ENCODE measurements at regions not wholly inside any gene's neighbourhood (a gene's known extent, or its start where the extent isn't known, plus 50 kb on each side); places are given as distances from the start of the nearest gene placed in this dataset.
"Not testable (repeated sequence)": the region's sequence is repeated elsewhere in the genome, so short reads cannot be mapped to it uniquely, and the experiment has no call there.

DNA sequence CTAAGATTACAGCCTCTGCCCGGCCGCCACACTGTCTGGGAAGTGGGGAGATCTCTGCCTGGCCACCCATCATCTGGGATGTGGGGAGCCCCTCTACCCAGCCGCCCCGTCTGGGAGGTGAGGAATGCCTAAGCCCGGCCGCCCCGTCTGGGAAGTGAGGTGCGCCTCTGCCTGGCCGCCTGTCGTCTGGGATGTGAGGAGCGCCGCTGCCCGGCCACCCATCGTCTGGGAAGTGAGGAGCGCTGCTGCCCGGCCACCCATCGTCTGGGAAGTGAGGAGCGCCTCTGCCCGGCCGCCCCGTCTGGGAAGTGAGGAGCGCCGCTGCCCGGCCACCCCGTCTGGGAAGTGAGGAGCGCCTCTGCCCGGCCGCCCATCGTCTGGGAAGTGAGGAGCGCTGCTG is 135.9 kb upstream of the PROKR2 start:
- DNase-seq: not testable (repeated sequence)

DNA sequence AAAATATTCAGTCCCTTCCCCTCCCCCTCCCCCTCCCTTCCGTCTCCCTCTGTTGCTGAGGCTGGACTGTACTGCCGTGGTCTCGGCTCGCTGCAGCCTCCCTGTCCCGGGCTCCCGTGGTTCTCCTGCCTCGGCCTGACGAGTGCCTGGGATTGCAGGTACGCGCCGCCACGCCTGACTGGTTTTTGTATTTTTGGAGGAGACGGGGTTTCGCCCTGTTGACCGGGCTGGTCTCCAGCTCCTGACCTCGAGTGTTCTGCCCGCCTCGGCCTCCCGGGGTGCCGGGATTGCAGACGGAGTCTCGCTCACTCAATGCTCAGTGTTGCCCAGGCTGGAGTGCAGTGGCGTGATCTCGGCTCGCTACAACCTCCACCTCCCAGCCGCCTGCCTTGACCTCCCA is 135.5 kb upstream of the PROKR2 start:
- not testable (repeated sequence) for DNase-seq

DNA sequence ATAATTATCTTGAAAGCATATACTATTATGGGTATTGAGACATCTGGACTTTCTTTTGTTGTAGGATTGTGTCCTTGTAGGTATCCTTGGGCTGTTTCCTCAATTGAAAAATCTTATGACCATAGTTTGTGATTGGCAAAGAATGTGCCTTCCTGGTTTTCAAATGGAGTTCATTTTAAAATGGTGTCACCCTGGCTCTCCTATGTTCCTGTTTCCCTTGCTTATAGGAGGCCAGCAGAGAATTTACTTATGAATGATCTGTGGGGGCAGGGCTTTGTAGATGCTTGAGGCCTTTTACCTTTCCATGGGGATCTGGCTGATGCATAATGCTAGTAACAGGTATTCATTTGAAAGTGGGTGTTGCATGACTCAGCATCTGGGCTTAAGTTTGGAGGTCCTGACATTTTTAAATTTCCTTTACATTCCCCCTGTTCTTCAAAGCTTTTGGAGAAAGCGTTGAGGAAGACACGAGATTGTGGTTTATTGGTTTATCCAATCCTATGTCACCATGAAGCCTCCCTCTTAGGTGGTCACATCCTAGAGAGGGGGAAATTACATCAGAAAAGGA is 135.0 kb upstream of the PROKR2 start:
- no peak for DNase-seq

DNA sequence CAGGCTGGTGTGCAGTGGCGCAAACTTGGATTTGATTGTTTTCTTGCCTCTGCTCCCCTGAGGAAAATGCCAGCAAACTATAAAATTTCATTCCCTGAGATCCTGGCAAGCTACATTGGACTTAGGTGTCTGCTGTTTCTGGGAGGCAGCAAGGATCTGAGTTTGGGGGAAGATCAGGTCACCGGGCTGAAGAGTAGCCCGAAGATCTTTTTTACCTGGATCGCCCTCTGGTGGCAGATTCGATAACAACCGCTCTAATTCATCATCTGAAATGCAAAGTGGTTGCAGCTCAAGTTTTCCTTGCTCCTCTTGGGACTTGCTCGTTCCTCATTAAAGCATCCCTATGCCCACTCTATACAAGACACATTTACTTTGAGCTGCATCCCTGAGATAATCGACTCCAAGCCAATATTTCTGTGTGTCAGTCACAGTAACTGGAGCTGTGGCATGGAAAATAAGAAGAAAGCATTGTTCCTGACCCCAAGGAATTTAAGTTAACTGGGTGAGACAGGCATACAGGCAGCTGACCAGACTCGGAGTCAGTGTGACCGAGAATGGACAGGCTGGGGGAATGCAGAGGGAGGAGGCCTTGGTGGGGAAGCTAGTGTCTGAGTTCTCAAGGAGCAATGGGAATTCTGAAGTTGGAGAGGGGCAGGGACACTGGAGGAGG is 131.8 kb upstream of the PROKR2 start:
- peak; percentile 60 for DNase-seq

DNA sequence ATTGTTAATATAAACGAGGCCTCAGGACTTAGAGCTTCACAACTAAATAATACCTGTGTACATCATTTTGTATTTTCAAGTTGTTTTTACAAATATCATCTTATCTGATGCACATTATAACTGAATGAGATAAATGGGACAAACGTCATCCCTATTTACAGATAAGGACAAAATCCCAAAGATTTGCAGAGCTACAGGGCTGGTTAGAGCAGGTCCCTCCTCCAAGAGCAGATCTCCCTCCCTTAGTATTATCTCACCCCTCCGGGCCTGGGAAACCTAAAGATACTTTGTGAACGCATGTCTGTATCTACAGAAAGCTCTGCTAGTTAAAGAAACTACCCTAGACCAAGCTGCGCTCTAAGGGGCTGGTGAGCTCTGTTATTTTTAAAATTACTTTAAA is 130.4 kb upstream of the PROKR2 start:
- DNase-seq: no peak

DNA sequence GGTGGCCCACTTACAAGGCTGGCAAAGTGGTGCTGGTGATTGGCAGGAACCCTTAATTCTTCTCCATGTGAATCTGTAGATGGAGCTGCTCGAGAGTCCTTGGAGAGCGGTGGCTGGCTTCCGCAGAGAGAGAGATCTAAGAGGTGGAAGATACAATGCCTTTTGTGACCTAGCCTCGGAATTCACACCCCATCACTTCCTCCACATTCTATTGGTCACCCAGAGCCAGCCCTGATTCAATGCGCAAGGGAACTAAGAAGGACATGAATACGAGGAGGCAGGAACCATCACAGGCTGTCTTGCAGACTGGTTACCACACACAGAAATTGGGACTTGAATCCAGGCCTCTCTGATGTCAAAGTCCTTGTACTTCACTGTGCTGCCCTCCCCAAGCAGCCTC is 128.9 kb upstream of the PROKR2 start:
- no peak for DNase-seq

DNA sequence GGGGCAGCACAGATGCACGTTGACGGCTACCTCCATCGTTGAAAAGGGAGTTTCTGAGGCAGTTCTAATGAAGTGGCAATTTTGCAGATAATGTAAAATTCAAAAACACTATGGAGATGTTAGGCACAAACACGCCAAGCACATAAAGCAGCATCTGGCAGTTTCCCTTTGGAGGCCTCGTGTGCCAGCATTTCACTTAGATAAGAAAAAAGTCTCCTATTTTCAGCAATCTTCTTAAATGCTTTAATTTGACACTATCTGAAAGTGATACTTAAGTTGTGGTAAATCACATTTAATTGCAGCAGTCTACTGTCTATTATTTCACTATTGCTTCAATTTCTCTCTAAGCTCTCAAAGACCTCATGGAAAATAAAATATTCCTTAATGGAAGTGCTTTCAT is 125.3 kb upstream of the PROKR2 start:
- no peak for DNase-seq

DNA sequence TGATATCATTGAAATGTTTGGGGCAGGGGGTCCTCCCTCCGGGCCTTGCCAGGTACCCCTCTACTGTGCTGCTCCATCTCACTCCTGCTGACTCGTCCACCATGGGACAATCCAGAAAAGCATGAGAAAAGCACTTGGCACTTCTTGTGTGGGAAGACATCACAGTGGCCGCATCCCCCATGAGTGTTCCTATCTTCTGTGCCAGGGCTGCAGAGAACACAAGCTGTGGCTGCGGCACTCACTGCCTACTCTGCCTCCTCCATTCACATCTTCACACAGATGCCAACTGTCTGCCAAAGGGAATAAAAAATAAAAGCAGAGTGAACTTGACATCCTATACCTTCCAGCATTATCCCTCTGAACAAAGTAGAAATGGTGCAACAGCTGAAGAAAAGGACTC is 117.4 kb upstream of the PROKR2 start:
- no peak for DNase-seq

DNA sequence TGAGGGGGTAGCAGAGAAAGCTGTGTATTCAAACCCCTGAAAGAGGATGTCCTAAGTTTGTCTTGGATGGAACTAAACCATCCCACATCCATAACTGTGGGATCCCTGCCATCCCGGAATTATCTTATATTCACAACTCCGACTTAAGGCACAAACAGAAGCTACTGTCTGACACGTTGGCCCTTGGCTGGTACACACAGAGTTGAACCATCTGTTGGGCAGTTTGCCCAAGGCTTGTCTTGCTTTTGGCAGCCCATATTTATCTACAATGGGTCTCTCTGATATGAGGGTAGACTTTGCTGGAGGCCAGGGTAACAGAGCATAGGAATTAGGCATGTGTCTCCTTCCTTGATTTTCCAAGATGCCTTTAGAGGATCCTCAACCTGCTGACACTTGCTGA is 116.6 kb upstream of the PROKR2 start:
- DNase-seq: no peak

DNA sequence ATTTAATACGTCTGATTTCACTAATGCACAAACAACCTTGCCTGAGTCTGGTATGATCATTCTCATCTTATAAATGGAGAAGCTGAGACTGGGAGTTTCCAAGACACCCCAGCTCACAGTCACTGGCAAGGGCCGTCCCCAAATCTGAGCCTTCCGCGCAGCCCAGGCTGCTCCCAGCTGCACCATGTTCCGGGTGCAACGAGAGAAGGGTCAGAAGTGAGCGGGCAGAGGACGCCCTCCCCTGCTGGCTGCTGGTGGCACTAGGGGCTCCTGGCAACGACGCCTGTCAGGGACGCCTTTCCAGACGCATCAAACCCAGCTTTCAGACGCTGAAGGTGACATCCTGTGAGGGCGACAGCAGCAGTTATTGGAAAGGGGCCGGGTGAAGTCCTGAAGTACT is 115.3 kb upstream of the PROKR2 start:
- no peak for DNase-seq

DNA sequence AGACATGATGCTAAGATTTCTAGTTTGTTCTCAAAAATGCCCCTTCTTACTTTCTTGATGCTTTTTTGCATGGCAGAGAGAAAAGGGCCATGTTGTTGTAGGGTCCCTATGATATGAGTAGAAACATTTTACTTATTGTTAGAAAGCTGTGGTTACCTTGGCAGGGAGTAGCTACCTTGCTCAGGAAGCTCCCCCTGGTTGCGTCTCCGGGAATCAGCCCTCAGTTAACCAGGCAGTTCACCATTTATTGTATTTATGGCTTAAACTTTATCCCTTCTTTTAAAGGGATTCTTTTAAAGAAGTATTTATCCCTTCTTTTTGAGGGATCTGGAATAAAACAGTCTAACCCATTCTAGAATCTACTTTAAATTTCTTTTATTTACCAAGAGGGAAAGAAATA is 113.9 kb upstream of the PROKR2 start:
- no peak for DNase-seq

DNA sequence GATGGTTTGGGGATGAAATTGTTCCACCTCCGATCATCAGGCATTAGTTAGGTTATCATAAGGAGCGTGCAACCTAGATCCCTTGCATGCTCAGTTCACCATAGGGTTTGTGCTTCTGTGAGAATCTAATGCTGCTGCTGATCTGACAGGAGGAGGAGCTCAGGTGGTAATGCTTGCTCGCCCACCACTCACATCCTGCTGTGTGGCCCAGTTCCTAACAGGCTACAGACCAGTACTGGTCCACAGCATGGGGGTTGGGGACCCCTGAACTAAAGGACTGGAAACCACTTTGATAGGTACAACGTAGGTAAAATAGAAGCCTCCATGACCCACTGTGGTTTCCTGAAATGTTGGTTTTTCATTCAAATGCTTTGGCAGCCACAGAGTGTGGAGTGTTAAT is 109.3 kb upstream of the PROKR2 start:
- DNase-seq: no peak

DNA sequence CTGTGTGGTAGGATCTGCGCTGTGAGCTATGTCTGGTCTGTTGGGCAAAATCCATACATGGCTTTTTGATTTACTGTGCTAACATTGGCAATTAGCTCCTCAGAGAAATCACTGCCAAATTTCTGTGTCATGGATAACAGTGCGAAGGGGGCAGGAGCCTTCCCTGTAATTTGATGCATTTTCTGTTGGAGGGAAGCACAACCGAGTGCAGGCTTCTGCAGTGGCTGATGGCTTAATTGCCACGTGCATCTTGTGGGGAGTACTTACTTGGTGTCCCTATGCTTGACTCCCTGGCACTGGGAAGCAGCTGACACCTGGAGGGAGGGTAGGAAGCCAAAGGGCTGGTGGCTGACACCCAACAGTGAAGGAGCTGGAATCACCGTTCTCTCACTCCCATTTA is 99.3 kb upstream of the PROKR2 start:
- no peak for DNase-seq

DNA sequence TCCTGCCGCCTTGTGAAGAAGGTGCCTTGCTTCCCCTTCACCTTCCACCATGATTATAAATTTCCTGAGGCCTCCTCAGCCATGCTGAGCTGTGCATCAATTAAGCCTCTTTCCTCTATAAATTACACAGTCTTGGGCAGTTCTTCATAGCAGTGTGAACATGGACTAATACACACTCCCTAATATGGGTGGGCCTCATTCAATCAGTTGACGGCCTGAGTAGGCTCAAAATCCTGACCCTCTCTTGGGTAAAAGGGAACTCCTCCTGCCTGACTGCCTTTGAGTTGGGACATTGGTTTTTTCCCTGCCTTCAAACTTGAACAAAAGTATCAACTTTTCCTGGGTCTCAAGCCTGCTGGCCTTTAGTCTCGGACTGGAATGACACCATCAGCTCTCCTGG is 96.6 kb upstream of the PROKR2 start:
- DNase-seq: no peak

DNA sequence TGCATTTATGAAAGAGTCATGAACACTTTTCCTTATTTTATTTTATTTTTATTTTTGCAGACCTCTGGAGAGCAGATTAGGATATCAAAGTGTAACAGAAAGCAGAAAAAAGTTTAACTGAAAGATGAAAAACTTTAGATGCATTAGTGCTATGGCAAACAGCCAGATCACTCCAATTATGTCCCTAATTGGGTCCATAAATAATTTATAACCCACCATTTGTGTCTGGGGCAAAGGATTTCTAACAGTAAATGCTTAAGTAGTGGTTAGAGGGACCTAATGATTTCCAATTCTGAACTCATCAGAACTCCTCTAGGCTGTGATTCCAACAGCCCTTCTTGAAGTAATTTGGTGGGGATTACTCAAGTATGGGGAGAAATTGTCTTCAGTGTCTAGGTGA is 93.7 kb upstream of the PROKR2 start:
- peak; percentile 11 for DNase-seq

DNA sequence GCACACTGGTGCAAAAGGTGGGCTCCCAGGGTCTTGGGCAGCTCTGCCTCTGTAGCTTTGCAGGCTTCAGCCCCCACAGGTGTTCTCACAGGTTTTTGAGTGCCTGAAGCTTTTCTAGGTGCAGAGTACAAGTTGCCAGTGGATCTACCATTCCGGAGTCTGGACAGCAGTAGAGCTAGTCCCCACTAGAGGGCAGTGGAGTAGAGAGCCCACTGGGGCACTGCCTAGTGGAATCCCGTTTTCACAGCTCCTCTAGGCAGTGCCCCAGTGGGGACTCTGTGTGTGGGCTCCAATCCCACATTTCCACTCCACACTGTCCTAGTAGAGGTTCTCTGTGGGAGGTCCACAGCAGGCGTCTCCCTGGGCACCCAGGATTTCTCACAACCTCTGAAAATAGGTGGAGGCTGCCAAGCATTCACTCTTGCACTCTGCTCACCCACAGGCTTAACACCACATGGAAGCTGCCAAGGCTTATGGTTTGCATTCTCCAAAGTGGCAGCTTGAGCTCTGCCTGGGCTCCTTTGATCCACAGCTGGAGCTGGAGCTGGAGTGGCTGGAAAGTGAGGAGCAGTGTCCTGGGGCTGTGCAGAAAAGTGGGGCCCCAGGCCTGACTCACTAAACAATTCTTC is 86.3 kb upstream of the PROKR2 start:
- no peak for DNase-seq

DNA sequence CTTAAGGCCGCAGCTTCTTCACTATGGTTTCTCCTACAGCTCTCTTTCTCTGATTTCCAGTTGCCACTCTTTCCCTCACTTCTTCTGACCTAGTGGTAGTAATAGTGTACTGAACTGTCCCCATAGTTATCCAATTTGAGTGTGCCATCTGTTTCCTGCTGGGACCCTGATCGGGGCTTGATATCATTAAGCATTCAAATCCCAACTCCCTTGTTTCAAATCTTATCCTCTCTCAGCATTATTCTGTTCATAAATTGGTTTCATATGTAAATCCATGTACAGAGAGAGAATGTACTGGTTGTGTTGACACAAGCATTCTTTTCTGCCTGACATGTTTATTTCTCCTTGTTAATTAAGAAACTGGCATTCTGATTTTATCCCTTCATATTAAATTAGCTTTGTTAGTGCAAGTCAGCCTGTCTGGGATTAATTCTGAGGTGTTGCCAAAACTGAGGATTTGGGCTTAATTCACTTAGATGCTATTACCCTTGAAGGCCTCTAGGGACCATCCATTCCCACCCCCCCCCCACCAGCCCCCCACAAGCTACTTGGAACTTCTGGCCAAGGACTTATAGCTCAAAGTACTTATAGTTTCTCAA is 84.6 kb upstream of the PROKR2 start:
- DNase-seq: no peak

DNA sequence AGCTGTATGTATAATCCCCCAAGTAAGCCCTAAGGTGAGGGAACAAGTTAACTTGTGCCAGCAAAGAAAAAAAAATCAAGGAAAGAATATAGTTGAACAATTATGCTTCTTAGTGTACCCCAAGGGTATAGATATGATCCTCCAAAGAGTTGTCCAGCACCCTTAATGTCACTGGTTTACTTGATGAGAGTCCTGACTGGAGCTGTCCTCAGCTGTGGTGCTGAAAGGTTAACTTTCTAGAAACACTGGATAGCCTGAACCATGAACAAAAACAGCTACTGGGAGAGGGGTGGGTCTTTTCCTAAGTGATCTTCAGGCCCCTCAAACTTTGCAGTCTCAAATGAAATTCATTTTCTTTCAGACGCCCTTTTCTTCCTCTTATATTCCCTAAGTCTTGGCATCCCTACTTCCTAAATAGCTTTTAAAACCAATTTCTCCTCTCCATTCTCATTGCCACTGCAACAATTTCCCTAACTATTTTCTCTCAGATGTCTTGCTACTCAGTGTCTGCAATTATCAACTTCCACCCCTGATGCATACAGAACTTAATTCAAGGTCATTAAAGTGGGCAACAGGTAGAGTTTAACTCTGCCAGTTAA is 83.5 kb upstream of the PROKR2 start:
- no peak for DNase-seq

DNA sequence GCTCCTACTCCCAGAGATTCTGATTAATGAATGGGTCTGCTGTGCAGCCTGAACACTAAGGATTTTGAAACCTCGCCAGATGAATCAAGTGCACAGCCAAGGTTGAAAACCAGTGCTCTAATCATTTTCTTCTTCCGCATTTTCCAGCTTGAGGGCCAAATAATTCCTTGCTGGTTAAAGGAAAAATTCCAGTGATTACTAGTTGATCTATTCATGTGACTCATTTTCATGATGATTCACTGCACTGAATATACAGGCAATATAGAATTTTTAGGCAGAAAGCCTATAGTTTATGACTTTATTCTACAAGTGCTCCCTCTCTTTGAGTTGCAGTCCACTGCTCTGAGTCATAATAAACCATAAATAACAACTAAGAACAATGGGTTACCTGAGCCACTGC is 80.6 kb upstream of the PROKR2 start:
- peak; percentile 30 for DNase-seq

DNA sequence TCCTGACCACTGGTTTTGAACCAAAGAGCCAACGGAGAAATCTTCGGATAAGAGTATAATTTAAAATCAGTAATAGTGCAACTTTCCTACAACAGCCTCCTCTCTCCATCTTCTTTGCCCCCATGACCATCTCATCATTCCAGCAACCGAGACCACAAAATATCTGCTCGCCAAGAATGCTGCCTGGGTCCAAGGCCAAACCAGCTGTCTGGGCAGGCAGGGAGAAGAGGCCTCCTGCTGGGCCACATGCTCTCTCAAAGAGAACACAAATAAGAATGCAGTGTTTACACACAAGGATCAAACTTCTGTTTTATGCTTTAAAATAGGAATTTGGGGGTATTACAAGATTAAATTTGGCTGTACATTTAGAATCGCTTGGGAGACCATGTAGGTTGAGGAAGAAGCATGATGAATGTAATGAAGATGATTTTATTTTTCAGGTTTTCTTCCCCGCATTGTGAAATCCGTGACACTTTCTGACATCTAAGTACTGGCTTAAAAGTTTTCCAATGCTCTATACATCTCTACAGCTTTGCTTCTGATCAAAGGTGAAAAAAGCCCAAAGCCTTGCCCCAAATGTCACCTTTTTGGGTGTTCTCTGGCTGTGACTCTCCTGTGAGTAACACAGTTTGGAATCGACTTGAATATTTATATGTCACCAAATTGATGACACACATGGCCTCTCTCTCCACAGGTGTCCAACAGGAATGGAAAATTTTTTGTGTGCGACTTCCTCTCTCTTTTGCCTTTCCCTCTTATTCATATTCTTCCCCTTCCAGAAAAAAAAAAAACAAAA is 79.4 kb upstream of the PROKR2 start:
- peak; percentile 18 for DNase-seq

DNA sequence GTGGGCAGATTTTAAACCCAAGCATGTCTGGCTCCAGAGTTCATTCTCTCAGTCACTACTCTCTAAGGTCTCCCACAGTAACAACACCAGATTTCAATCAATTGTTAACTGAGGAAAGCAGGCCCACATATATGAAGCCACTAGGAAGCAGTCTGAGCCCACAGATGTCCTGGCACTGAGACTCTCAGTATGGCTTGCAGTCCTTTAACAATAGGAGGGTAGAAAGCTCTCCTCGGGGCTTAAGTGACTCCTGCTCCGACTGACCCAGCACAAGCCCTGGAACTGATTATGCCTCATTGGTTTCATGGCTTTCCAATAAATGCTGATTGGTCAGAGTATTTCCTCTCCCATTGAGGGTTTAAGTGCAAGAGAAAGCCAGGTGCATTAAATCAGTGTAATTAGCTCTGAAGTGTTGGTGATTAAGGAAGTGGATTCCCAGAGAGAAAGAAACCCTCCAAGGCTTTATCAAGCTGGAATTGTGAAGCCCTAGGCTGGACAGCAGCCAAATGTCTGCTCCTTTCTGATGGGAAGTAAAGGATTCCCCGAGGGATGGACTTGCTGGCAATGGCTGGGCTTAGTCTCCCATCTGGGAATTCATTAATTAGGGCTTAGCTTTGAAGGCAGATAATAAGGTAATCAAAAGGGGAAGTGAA is 76.6 kb upstream of the PROKR2 start:
- DNase-seq: peak; percentile 96

DNA sequence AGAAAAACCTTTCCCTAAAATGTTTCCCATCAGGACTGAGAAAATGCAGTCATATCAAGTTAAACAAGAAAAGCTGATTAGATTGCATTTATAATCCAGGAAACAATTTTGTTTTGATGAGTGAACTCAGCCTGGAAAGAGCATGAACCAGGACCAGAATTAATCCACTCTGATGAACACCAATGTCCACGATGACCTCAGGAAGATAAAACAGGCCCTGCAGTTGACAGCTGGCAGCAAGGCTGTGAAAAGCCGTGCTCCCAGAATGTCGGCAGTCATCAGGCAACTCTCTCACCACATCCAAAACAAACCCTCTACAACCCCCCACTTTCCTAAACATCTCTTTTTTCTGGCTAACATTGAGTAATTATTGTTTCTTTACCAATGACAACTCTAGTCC is 74.0 kb upstream of the PROKR2 start:
- DNase-seq: no peak

DNA sequence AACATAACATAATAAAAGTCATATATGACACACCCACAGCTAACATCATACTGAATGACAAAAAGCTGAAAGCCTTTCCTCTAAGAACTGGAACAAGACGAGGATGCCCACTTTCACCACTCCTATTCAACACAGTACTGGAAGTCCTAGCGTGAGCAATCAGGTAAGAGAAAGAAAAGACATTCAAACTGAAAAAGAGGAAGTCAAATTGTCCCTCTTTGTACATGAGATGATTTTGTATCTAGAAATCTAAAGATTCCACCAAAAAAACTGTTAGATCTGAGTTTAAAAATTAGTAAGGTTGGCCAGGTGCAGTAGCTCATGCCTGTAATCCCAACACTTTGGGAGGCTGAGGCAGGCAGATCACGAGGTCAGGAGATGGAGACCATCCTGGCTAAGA is 70.1 kb upstream of the PROKR2 start:
- not testable (repeated sequence) for DNase-seq
